Pancreas (tissue), 10 donors: ENCODE measurements at regions not wholly inside any gene's neighbourhood (a gene's known extent, or its start where the extent isn't known, plus 50 kb on each side); places are given as distances from the start of the nearest gene placed in this dataset.

Experiments
- ATAC-seq, 4 donors: fragments of 200-7000 bp; cut with Tn5 transposase; one replicate each; pipeline versions ENCODE4 v1.8.0 to v1.9.1; 2020; ENCODE audit warnings: mild to moderate bottlenecking in 4 of 4, moderate library complexity in 4 of 4
- DNase-seq, 6 donors: peaks; one replicate each; pipeline ENCODE4 v3.0.0-alpha.2; 2020
- FAIRE-seq: peaks from 2 replicates; lab custom pipeline; 2012; peaks lifted over from hg19 to GRCh38; lab: Jason Lieb, UNC
- H3K27ac ChIP-seq, 4 donors: fragments of 200-600 bp; sonication (generic); 1 replicate in 3 of 4; 2 replicates in 1 of 4; pipeline versions ENCODE4 v1.5.0 to v1.8.0; 2020
- H3K27me3 ChIP-seq, 4 donors: fragments of 200-600 bp; one replicate each; pipeline ENCODE4 v1.8.0; 2021
- H3K36me3 ChIP-seq, 3 donors: fragments of 200-600 bp; sonication (generic) in 1 of 3; one replicate each; pipeline versions ENCODE4 v1.5.0 to v1.8.0; 2020 to 2021
- H3K4me1 ChIP-seq, 3 donors: fragments of 200-600 bp; one replicate each; pipeline ENCODE4 v1.8.0; 2021
- H3K4me3 ChIP-seq, 4 donors: fragments of 200-600 bp; sonication (generic) in 2 of 4; one replicate each; pipeline versions ENCODE4 v1.5.0 to v1.8.0; 2020 to 2021
- H3K9me3 ChIP-seq, 4 donors: fragments of 200-600 bp; one replicate each; pipeline ENCODE4 v1.8.0; 2021
- CTCF ChIP-seq, 4 donors: fragments of 200-600 bp; sonication (generic) in 3 of 4; IDR thresholded peaks; one replicate each; pipeline versions ENCODE4 v1.5.0 to v1.8.0; 2021; ENCODE audit warnings: antibody characterized with exemption in 4 of 4
- WGBS, 2 donors: extraction: QIAGEN DNeasy Blood & Tissue Kit; methylation state at CpG; one replicate each; pipeline ENCODE4 v1.1.7; 2013; 5-methylcytosine and 5-hydroxymethylcytosine counted together
- intact Hi-C, 3 donors: fragments of 100-400 bp; cut with DNase I; formaldehyde crosslinking; loops; one replicate each; pipeline versions ENCODE4 v1.11.1 to v1.14.2; 2022
- donor health status: healthy with polysubstance abuse.
- donor health status: DM: no; HTN: no; CAD: no; lungs with moderate emphysema.
- donor health status: DM: no; HTN: no; CAD: no.
- donor health status: control.
- donor health status: control.
- donor health status: Bipolar disorder and iron deficiency.
- donor health status: DM: yes; HTN: yes; CAD: no.
- donor health status: DM: no; HTN: no; CAD: no.
- donor health status: DM: no; HTN: no; CAD: no.
- donor health status: DM: yes; HTN: yes; CAD: no.

DNA sequence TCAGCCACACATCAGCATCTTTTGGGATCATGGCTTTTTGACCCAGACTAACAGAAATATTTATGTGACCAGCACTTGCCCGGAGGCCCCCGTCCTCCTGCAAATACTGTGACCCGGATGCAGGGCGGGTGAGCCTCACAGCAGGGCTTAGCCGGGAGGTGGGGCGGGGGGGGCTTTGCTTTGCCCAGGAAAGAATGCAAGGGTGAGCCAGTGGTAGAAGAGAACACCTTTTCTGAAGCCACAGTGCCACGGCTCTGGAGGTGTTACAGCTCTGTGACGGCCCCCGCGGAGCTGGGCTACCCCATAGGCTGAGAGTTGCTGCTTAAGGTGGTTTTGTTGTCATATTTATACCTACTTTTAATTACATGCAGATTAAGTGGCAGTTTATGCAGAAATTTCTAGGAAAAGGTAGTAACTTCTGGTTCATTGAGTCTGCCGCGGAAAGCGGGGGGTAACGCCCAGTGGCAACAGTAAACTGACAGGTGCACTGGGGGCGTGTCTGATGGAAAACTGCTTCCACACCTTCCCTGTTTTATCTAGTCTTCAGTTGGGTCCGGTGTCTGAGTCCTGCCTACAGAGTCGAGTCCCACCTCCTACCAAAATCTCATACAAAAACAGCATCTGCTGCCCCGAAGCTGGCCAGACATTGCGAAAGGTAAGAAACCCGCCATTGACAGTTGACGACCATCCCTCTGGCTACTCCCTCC lies 187.9 kb downstream of the TEX29 start:
- Histone ChIP-seq H3K4me1 (no peaks in the 10 kb centered on the region), H3K27ac (no peak overlapping the region), H3K27me3 (no peaks in the 10 kb centered on the region), H3K4me3 (no peak overlapping the region), H3K9me3 (no peaks in the 10 kb centered on the region), H3K36me3 (no peaks in the 10 kb centered on the region)
- intact Hi-C loops = no loop called here
- no peak for TF ChIP-seq CTCF (IDR thresholded peaks at IDR 0.05)
- 68 to 74% methylated on average over 21 of the region's 21 CpGs for WGBS, 2 donors
- DNase-seq (no peak), ATAC-seq (no peak), FAIRE-seq (no peak)

DNA sequence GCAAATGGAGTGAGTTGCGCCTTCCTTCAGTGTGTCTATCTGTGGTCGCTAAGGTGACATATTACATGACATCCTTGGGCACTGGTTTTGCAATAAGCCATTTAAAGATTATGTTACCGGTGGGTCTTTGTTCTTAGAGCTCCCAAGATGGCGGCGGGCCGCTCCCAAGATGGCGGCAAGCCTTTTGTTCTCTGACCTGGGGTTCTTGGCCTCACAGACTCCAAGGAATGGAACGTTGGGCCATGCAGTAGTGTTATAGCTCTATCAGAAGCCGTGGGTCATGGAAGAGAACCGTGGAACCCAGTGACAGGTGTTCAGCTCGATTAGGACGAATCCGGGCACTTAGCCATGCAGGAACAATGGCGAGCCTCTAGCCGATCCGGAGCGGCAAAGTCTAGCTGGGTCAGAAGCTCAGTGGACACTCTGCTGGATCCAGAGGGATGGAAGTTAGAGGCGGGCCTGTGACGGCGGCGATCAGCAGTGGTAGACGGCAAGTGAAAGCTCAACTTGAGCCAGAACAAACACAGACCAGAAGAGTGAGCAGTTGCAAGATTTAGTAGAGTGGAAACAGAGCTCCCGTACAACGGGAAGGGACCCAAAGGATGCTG lies 188.6 kb downstream of the TEX29 start:
- 68 to 77% methylated on average over 24 of the region's 24 CpGs for WGBS, 2 donors
- H3K27me3 ChIP-seq = no peaks in the 10 kb centered on the region
- no peak for DNase-seq
- intact Hi-C loops = no loop called here
- no peak for FAIRE-seq
- H3K27ac ChIP-seq = no peak overlapping the region
- TF ChIP-seq CTCF (IDR thresholded peaks at IDR 0.05) = no peak
- no peak overlapping the region for H3K4me3 ChIP-seq
- H3K36me3 ChIP-seq = no peaks in the 10 kb centered on the region
- no peaks in the 10 kb centered on the region for H3K4me1 ChIP-seq
- no peaks in the 10 kb centered on the region for H3K9me3 ChIP-seq
- no peak for ATAC-seq

DNA sequence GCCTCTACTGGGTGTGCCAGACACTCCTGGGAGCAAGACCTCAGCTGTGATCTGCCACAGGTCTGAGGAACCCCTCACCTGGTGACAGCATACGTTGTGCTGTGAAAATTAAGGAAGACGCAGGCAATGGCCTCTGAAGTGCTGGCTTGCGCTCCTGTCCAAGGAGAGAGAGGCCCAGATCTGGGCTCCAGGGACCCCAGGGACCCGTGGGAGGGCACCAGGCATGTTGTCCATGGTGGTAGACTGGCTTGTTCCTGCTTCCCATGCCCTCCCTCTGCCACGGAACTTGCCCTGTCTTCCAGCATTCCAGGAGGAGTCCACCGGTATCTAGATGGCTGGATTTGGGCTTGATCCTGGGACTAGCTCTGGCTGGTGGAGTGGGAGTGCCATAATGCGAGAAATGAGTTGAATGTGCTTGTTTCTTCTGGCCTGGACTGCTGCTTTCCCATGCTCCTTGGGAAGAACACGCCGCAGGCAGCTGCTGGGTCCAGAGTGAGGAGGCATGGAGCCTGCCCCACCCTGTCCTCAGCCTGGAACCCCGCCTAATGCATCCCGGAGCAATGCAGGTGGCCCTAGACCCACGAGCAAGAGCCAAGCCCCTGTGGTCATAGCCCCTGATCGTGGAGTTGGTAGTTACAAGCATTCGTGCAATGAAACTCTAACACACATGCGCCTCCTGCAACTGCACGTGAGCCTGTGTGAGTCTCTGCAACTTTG lies 190.2 kb downstream of the TEX29 start:
- DNase-seq = no peak
- no peak for TF ChIP-seq CTCF (IDR thresholded peaks at IDR 0.05)
- 63 to 66% methylated on average over 16 of the region's 16 CpGs for WGBS, 2 donors
- intact Hi-C loops = no loop called here
- Histone ChIP-seq H3K9me3 (no peaks in the 10 kb centered on the region), H3K4me1 (no peaks in the 10 kb centered on the region), H3K4me3 (no peak overlapping the region), H3K27ac (no peak overlapping the region), H3K36me3 (no peaks in the 10 kb centered on the region), H3K27me3 (no peaks in the 10 kb centered on the region)
- no peak for ATAC-seq
- no peak for FAIRE-seq

GRCh38 chr13:111511219-111511732 lies 190.8 kb downstream of the TEX29 start:
- no peaks in the 10 kb centered on the region for H3K36me3 ChIP-seq
- no peaks in the 10 kb centered on the region for H3K4me1 ChIP-seq
- H3K9me3 ChIP-seq = no peaks in the 10 kb centered on the region
- peaks cover 0 to under 1% (median 0%) of the 10 kb centered on the region in 4 donors for H3K27me3 ChIP-seq
- H3K27ac ChIP-seq = no peak overlapping the region
- WGBS, 2 donors = 46 to 60% methylated on average over 3 of the region's 3 CpGs
- intact Hi-C loops = no loop called here
- FAIRE-seq (no peak), DNase-seq (no peak), ATAC-seq (no peak)
- no peak overlapping the region for H3K4me3 ChIP-seq
- no peak for TF ChIP-seq CTCF (IDR thresholded peaks at IDR 0.05)
